HFFc6 (cell line): ENCODE measurements at regions not wholly inside any gene's neighbourhood (a gene's known extent, or its start where the extent isn't known, plus 50 kb on each side); places are given as distances from the start of the nearest gene placed in this dataset.

ENCODE experiments used
- DNase-seq: peaks from one replicate; pipeline ENCODE4 v3.0.0-alpha.2; 2018
- H3K27ac Mint-ChIP-seq: 2 replicates; pipeline ENCODE4 v1.8.0; 2020; ENCODE audit warnings: mild to moderate bottlenecking, mixed read lengths
- H3K27me3 Mint-ChIP-seq: 2 replicates; pipeline ENCODE4 v1.8.0; 2021; ENCODE audit warnings: mild to moderate bottlenecking, moderate library complexity, mixed read lengths; ENCODE audit not compliant: insufficient read depth
- H3K36me3 Mint-ChIP-seq: 2 replicates; pipeline ENCODE4 v1.8.0; 2021; ENCODE audit warnings: low read depth, mixed read lengths
- H3K4me1 Mint-ChIP-seq: 2 replicates; pipeline ENCODE4 v1.8.0; 2020; ENCODE audit warnings: low read depth, mixed read lengths
- H3K4me3 Mint-ChIP-seq: 2 replicates; pipeline ENCODE4 v1.8.0; 2020; ENCODE audit warnings: mild to moderate bottlenecking, moderate library complexity, mixed read lengths
- H3K9me3 Mint-ChIP-seq: 2 replicates; pipeline ENCODE4 v1.8.0; 2020; ENCODE audit warnings: mild to moderate bottlenecking, mixed read lengths
- CTCF ChIP-seq: fragments of 200-600 bp; sonication (generic); IDR thresholded peaks from 2 replicates; pipeline ENCODE4 v1.5.0; 2021; ENCODE audit warnings: antibody characterized with exemption, mild to moderate bottlenecking

GRCh38 chr18:60534538-60534937 is 162.0 kb upstream of the MC4R start:
- Mint-ChIP-seq H3K4me1 (no peaks in the 10 kb centered on the region), H3K9me3 (no peaks in the 10 kb centered on the region), H3K4me3 (no peak overlapping the region), H3K36me3 (no peaks in the 10 kb centered on the region), H3K27ac (no peak overlapping the region), H3K27me3 (no peaks in the 10 kb centered on the region)
- no peak for TF ChIP-seq CTCF
- DNase-seq, result no peak

- H3K27ac Mint-ChIP-seq, result no peak overlapping the region
- no peaks in the 10 kb centered on the region for H3K9me3 Mint-ChIP-seq
- no peaks in the 10 kb centered on the region for H3K4me1 Mint-ChIP-seq
- H3K36me3 Mint-ChIP-seq, result no peaks in the 10 kb centered on the region
- DNase-seq, result no peak
- no peak for TF ChIP-seq CTCF
- no peak overlapping the region for H3K4me3 Mint-ChIP-seq
- peaks cover 1% of the 10 kb centered on the region; the same call in 1 of the 2 replicates for H3K27me3 Mint-ChIP-seq
These were observed 164.5 kb upstream of the MC4R start for GRCh38 chr18:60537074-60537473.

- Mint-ChIP-seq H3K4me1 (no peaks in the 10 kb centered on the region), H3K9me3 (no peaks in the 10 kb centered on the region), H3K27me3 (peaks cover 1% of the 10 kb centered on the region; the same call in 1 of the 2 replicates), H3K4me3 (no peak overlapping the region), H3K27ac (no peak overlapping the region), H3K36me3 (no peaks in the 10 kb centered on the region)
- no peak for TF ChIP-seq CTCF
- DNase-seq, result no peak
These were observed 166.3 kb upstream of the MC4R start for GRCh38 chr18:60538891-60539290.

GRCh38 chr18:60541661-60542060 is 169.1 kb upstream of the MC4R start:
- H3K9me3 Mint-ChIP-seq, result no peaks in the 10 kb centered on the region
- H3K4me3 Mint-ChIP-seq, result no peak overlapping the region
- H3K27ac Mint-ChIP-seq, result no peak overlapping the region
- no peak for DNase-seq
- no peak for TF ChIP-seq CTCF
- no peaks in the 10 kb centered on the region for H3K4me1 Mint-ChIP-seq
- no peaks in the 10 kb centered on the region for H3K36me3 Mint-ChIP-seq
- H3K27me3 Mint-ChIP-seq, result peaks cover 1% of the 10 kb centered on the region; the same call in 1 of the 2 replicates

- no peaks in the 10 kb centered on the region for H3K9me3 Mint-ChIP-seq
- no peak for TF ChIP-seq CTCF
- no peak overlapping the region for H3K4me3 Mint-ChIP-seq
- no peaks in the 10 kb centered on the region for H3K4me1 Mint-ChIP-seq
- peaks cover 1% of the 10 kb centered on the region; the same call in 1 of the 2 replicates for H3K27me3 Mint-ChIP-seq
- DNase-seq, result no peak
- no peaks in the 10 kb centered on the region for H3K36me3 Mint-ChIP-seq
- H3K27ac Mint-ChIP-seq, result no peak overlapping the region
These were observed 171.1 kb upstream of the MC4R start for GRCh38 chr18:60543646-60544045.
